ENCODE measurements at regions not wholly inside any gene's neighbourhood (a gene's known extent, or its start where the extent isn't known, plus 50 kb on each side); places are given as distances from the start of the nearest gene placed in this dataset.

DNA sequence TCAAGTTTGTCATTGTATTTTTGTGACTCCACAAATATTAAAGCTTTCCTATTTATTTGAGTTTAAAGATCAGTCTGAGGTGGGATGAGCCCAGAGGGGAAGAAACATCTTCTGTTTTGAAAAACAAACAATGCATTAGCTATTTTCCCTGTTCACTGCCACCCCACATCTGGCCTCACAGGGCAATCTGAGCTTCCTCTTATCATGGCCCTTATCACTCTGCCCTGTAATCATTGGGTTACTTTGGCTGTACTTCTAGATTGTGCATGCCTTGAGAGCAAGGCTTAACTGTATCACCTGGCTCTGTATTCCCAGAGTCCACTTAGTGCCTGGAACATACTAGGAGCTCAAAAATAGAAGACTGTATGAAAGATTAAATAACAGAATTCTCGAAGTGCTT is 241.6 kb upstream of the NT5C1B start:
- TF ChIP-seq, protein P1, sequence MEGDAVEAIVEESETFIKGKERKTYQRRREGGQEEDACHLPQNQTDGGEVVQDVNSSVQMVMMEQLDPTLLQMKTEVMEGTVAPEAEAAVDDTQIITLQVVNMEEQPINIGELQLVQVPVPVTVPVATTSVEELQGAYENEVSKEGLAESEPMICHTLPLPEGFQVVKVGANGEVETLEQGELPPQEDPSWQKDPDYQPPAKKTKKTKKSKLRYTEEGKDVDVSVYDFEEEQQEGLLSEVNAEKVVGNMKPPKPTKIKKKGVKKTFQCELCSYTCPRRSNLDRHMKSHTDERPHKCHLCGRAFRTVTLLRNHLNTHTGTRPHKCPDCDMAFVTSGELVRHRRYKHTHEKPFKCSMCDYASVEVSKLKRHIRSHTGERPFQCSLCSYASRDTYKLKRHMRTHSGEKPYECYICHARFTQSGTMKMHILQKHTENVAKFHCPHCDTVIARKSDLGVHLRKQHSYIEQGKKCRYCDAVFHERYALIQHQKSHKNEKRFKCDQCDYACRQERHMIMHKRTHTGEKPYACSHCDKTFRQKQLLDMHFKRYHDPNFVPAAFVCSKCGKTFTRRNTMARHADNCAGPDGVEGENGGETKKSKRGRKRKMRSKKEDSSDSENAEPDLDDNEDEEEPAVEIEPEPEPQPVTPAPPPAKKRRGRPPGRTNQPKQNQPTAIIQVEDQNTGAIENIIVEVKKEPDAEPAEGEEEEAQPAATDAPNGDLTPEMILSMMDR (conservative IDR thresholded peaks at IDR 0.05): no peak
- no peak for TF ChIP-seq ZFX (IDR thresholded peaks at IDR 0.05)
